ENCODE measurements at regions not wholly inside any gene's neighbourhood (a gene's known extent, or its start where the extent isn't known, plus 50 kb on each side); places are given as distances from the start of the nearest gene placed in this dataset.

DNA sequence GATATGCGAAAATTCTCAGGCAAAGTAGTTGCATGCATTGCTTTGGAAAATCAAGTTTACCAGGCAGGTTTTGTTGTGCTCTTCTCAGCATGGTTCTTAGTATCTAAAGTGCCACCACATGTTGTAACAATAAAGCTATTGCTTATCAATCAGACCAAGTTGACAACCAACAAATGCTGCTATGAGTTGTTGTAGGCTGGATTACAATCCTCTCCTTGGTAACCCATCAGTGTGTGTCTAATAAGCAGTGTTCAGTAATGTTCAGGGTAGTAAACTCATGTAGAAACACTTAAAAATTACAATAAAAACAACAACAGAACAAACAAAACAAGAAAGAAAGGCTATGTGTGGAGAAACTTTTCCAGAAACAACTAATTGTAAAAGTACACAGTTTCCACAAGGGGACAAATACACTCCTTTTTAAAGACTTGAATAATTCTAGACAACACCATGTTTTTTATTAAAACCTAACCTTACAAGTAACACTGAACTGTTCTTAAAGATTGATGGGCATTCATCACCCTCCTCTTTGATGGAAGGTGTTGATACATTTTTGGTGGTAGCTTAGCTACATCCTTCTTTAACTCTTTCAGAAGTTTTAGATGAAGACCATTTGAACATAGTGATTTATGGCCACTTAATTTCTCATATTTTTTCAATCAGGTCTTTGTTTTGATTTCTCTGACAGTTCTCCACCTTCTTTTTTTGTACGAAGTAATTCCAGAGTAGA is 370.9 kb upstream of the SEMA3A start:
- no peak for DNase-seq (ENCODE audit: low read depth)

DNA sequence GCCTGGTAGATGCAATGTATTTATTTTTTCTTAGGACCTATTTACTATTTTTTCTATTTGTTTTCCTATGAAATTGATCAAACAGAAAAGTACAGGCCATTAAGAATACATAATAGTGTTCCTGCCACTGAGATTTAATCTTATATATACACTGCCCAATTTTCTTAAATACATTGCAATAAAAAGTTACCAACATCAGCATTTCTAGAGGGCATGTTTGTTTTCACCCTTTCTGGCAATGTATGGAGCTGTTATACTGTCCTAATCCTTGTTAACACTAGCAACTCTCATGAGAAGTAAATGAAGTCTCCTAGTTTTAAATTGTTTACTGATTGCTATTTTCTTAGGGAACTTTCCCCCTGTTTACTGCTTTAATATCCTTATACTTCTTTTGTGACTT is 359.1 kb upstream of the SEMA3A start:
- H3K4me3 ChIP-seq (ENCODE audit: control insufficient read depth, low read depth, low read length), result no peak overlapping the region
- TF ChIP-seq, protein P1, sequence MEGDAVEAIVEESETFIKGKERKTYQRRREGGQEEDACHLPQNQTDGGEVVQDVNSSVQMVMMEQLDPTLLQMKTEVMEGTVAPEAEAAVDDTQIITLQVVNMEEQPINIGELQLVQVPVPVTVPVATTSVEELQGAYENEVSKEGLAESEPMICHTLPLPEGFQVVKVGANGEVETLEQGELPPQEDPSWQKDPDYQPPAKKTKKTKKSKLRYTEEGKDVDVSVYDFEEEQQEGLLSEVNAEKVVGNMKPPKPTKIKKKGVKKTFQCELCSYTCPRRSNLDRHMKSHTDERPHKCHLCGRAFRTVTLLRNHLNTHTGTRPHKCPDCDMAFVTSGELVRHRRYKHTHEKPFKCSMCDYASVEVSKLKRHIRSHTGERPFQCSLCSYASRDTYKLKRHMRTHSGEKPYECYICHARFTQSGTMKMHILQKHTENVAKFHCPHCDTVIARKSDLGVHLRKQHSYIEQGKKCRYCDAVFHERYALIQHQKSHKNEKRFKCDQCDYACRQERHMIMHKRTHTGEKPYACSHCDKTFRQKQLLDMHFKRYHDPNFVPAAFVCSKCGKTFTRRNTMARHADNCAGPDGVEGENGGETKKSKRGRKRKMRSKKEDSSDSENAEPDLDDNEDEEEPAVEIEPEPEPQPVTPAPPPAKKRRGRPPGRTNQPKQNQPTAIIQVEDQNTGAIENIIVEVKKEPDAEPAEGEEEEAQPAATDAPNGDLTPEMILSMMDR (conservative IDR thresholded peaks at IDR 0.05; ENCODE audit: control insufficient read depth, insufficient read depth, low read depth, low read length), result no peak
- no peak for DNase-seq (ENCODE audit: low read depth)

More for the DNA sequence above, 370.9 kb upstream of the SEMA3A start:
- TF ChIP-seq, protein P1 (conservative IDR thresholded peaks at IDR 0.05; ENCODE audit: control insufficient read depth, insufficient read depth, low read depth, low read length), result no peak
- no peak overlapping the region for H3K4me3 ChIP-seq (ENCODE audit: control insufficient read depth, low read depth, low read length)

DNA sequence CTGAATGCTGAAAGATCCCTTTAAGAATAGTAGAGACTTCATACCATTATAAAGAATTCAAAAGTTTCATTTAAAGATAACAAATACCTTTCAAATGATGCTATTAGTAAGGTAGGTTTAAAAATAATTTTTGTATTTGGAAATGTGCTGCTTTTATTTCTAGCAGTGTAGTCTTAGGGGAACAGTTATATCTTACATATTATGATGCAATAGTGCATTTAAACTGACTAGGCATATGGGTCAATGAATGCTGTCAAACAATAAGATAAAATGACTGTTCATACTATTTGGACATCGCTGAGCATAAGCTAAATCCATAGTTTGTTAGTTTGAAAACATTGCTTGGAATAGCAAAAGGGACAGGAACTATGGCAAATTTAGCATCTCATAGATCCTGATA is 354.8 kb upstream of the SEMA3A start:
- no peak overlapping the region for H3K4me3 ChIP-seq (ENCODE audit: control insufficient read depth, low read depth, low read length)
- DNase-seq (ENCODE audit: low read depth), result no peak
- TF ChIP-seq, protein P1 (conservative IDR thresholded peaks at IDR 0.05; ENCODE audit: control insufficient read depth, insufficient read depth, low read depth, low read length), result no peak

DNA sequence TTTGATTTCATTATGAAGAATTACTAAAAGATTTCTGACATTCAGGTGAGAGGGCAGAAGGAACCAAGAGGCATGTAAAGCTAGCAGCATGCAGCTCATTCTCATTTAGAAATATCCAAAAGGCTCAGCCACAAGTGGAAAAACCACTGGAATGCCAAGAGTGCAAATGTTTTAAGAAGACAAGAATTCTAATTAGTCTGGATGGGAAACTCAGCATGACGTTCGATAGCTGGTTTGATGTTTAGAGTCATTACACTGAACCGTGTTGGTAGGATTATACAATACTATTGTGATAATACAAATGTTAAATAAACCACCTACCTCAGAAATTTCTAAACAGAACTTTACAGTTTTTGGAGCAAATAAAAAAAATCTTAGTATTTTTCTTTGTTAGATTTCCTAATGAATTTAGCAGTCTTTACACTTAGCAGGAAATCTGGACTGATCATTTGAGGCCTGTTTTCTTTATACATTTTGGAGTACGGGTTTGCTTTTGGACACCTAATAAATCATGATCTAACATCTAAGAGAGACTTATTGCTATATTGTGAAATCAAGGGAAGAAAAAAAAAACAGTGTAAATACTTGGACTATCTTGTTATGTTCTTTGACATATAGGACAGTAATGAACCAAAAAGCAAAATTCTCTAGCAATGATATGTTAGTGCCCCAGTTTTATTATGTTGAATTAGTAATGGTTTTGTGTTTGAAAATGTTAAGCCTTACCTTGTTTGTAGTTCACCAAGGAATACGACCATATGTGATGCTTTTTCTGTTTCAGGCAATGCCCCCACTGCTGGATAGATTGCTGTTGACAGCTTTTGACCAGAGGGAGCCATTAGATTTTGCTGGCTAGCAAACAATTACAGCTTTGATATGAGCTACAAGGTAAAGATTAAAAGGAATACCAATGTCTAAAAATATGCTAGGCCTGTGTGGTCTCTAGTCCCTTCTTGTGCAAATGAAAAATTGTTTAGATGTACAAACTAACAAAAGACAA is 354.1 kb upstream of the SEMA3A start:
- DNase-seq (ENCODE audit: low read depth), result peak; percentile 38
- TF ChIP-seq, protein P1 (conservative IDR thresholded peaks at IDR 0.05; ENCODE audit: control insufficient read depth, insufficient read depth, low read depth, low read length), result no peak
- H3K4me3 ChIP-seq (ENCODE audit: control insufficient read depth, low read depth, low read length), result no peak overlapping the region

- no peak for DNase-seq (ENCODE audit: low read depth)
- TF ChIP-seq, protein P1 (conservative IDR thresholded peaks at IDR 0.05; ENCODE audit: control insufficient read depth, insufficient read depth, low read depth, low read length), result no peak
- no peak overlapping the region for H3K4me3 ChIP-seq (ENCODE audit: control insufficient read depth, low read depth, low read length)
Observed at GRCh38 chr7:84547331-84547730, 352.7 kb upstream of the SEMA3A start.

DNA sequence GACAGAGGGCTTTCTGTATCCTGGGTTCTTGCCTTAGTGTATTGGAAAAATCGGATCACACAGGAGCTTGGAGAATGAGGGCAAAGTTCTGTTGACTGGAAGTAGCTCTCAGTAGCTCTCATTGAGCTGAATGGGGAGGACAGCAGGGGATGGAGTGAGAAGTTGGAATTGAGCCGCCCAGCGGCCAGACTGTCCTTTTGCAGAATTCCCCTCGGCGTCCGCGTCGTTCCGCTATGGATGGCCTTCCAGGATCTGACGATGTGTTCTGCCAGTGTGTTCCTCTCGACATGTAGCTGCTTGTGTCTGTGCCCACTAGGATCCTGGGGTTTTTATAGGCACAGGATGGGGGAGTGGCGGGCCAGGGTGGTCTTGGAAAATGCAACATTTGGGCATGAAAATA is 351.8 kb upstream of the SEMA3A start:
- DNase-seq (ENCODE audit: low read depth), result no peak
- TF ChIP-seq, protein P1 (conservative IDR thresholded peaks at IDR 0.05; ENCODE audit: control insufficient read depth, insufficient read depth, low read depth, low read length), result no peak

More for the DNA sequence above, 351.8 kb upstream of the SEMA3A start:
- H3K4me3 ChIP-seq (ENCODE audit: control insufficient read depth, low read depth, low read length), result no peak overlapping the region

Measured in fibroblast of mammary gland (primary cell).